ENCODE measurements at regions not wholly inside any gene's neighbourhood (a gene's known extent, or its start where the extent isn't known, plus 50 kb on each side); places are given as distances from the start of the nearest gene placed in this dataset.

DNA sequence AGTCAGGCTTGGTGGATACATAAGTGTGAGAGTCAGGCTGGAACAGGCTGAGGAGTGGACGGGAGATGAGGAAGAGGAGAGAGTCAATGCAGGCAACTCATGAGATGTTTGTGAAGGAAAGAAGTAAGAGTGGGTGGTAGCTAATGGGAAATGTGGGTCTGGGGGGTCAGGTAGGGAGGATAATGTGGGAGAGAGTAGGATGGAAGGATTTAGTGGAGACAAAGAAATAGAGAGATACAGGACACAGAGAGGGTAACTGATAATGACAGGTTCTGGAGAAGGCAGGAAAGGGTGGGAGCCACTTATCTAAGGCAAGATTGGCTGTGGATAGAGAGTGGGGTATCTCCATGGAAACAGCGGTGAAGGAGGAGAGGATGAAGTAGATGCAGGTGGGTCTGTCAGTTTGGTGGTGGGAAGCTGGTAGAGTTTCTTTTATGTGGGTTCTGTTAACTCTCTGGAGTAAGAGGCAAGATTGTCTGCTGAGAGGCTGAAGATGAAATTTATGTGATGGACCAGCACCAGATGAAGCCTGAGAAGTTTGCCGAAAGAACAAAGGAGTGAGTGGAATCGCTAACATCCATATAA is 190.6 kb upstream of the SPRED2 start:
- TF ChIP-seq, protein P1, sequence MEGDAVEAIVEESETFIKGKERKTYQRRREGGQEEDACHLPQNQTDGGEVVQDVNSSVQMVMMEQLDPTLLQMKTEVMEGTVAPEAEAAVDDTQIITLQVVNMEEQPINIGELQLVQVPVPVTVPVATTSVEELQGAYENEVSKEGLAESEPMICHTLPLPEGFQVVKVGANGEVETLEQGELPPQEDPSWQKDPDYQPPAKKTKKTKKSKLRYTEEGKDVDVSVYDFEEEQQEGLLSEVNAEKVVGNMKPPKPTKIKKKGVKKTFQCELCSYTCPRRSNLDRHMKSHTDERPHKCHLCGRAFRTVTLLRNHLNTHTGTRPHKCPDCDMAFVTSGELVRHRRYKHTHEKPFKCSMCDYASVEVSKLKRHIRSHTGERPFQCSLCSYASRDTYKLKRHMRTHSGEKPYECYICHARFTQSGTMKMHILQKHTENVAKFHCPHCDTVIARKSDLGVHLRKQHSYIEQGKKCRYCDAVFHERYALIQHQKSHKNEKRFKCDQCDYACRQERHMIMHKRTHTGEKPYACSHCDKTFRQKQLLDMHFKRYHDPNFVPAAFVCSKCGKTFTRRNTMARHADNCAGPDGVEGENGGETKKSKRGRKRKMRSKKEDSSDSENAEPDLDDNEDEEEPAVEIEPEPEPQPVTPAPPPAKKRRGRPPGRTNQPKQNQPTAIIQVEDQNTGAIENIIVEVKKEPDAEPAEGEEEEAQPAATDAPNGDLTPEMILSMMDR (conservative IDR thresholded peaks at IDR 0.05; ENCODE audit: low read depth, low read length): no peak
- TF ChIP-seq EZH2 (IDR thresholded peaks at IDR 0.05; ENCODE audit: borderline replicate concordance, low read depth, low read length, poor library complexity, severe bottlenecking): no peak
